ENCODE measurements at regions not wholly inside any gene's neighbourhood (a gene's known extent, or its start where the extent isn't known, plus 50 kb on each side); places are given as distances from the start of the nearest gene placed in this dataset.

GRCh38 chr9:88835038-88835466, 156.2 kb upstream of the S1PR3 start:
- peaks cover 3 to 7% of the 10 kb centered on the region in 2 experiments; a peak in 3 of 5 replicates for H3K9me3 Mint-ChIP-seq
- H3K4me3 Mint-ChIP-seq: no peak overlapping the region
- Histone ChIP-seq H3K4me1 (ENCODE audit: insufficient read depth, low read length) (no peaks in the 10 kb centered on the region; the same call in 1 of the 2 replicates), H3K79me1 (ENCODE audit: insufficient read depth, low read depth, low read length, poor library complexity, severe bottlenecking) (no peaks in the 10 kb centered on the region), H3K23ac (ENCODE audit: insufficient read length, low read depth, low read length) (no peak overlapping the region), H4K20me1 (ENCODE audit: control insufficient read depth, insufficient read depth, insufficient read length) (no peaks in the 10 kb centered on the region), H2AK5ac (ENCODE audit: insufficient read length, low read length) (no peak overlapping the region), H2BK15ac (ENCODE audit: low read depth, low read length) (no peak overlapping the region), H3K4ac (ENCODE audit: low read depth, low read length) (no peak overlapping the region), H4K5ac (ENCODE audit: insufficient read length, low read depth, low read length) (no peak overlapping the region), H2BK12ac (ENCODE audit: insufficient read length, low read depth, low read length) (no peak overlapping the region), H3K27ac (ENCODE audit: insufficient read length, low read depth, low read length) (no peak overlapping the region), H4K91ac (ENCODE audit: insufficient read length, low read depth, low read length) (no peak overlapping the region), H2AFZ (ENCODE audit: low read length) (no peak overlapping the region), H2BK120ac (ENCODE audit: low read depth, low read length, poor library complexity, severe bottlenecking) (no peak overlapping the region), H3K9me3 (ENCODE audit: control insufficient read depth, low read depth, low read length) (no peaks in the 10 kb centered on the region), H3K9ac (ENCODE audit: extremely low read depth, insufficient read length, low read length) (no peak overlapping the region), H3K4me2 (ENCODE audit: insufficient read depth, insufficient read length, low read length) (no peak overlapping the region), H3T11ph (ENCODE audit: low read length) (no peak overlapping the region), H3K18ac (ENCODE audit: insufficient read length, low read depth, low read length) (no peak overlapping the region), H3K27me3 (ENCODE audit: insufficient read depth, low read length) (no peaks in the 10 kb centered on the region), H3K14ac (ENCODE audit: insufficient read depth, low read length) (no peak overlapping the region), H3K56ac (ENCODE audit: insufficient read length, low read depth, low read length) (no peak overlapping the region), H2BK5ac (ENCODE audit: insufficient read length, low read length) (no peak overlapping the region), H2BK20ac (ENCODE audit: low read depth, low read length, poor library complexity, severe bottlenecking) (no peak overlapping the region), H3K23me2 (ENCODE audit: insufficient read length, low read depth, low read length, poor library complexity, severe bottlenecking) (no peaks in the 10 kb centered on the region), H3K79me2 (ENCODE audit: insufficient read depth, low read length) (no peaks in the 10 kb centered on the region), H4K8ac (replicated peaks; ENCODE audit: insufficient read length, low read depth, low read length) (no peak overlapping the region)
- H3K27me3 Mint-ChIP-seq (ENCODE audit: low read depth): 0 out of 2 replicates have a peak, but pooled peaks cover under 1% of the 10 kb centered on the region
- H3K27ac Mint-ChIP-seq: no peak overlapping the region
- peaks cover 7 to 9% of the 10 kb centered on the region in 2 experiments for H3K4me1 Mint-ChIP-seq
- DNase-seq: no peak
- H3K36me3 Mint-ChIP-seq (ENCODE audit: insufficient read depth in 1 of 3, low read depth in 3 of 3): peaks cover 0 to 6% (median 3%) of the 10 kb centered on the region in 3 experiments; a peak in 4 of 7 replicates
- no peak for TF ChIP-seq CTCF (conservative IDR thresholded peaks at IDR 0.05)
- no CpG with 5 or more reads among the region's 1 CpG for WGBS (ENCODE audit: extremely low coverage, insufficient read length, low lambda C conversion rate)

Measured in H9 (cell line).